Heart left ventricle (tissue), 13 donors: ENCODE measurements at regions not wholly inside any gene's neighbourhood (a gene's known extent, or its start where the extent isn't known, plus 50 kb on each side); places are given as distances from the start of the nearest gene placed in this dataset.

Experiments used
- POLR2A ChIP-seq, 2 donors: fragments of 450-650 bp; IDR thresholded peaks; one replicate each; pipeline ENCODE4 v1.6.1; 2017; ENCODE audit warnings: antibody characterized with exemption in 2 of 2, mild to moderate bottlenecking in 2 of 2, moderate library complexity in 2 of 2
- TF ChIP-seq, protein P1 (sequence below), 12 donors: fragments of 200-600 bp; sonication (generic) in 4 of 12; IDR thresholded peaks; one replicate each; pipeline versions ENCODE4 v1.5.0 to v1.8.0; 2018 to 2022; ENCODE audit warnings: antibody characterized with exemption in 12 of 12, mild to moderate bottlenecking in 5 of 12
- donor health status: ischemic (EF 13 %, LVEDD 7.1; RV severe dilation, severe dysfunction).
- donor health status: DM: no; HTN: yes; CAD: no.
- donor health status: DM: no; HTN: no; CAD: no.
- donor health status: ischemic (EF 25% LVEDD 6.9; RV normal size, moderate dysfunction).
- donor health status: ischemic (EF 25% LVEDD 5.7; RV mildly dilated, moderate dysfunction).
- donor health status: ischemic (EF 35%, LVEDD 5.7; RV mildly dilated, moderate dysfunction).
- donor health status: nonischemic (EF 11% LVEDD 7.7; RV severe dilation, severe dysfunction).
- donor health status: DM: yes; HTN: yes; CAD: no.
- donor health status: PGD.
- donor health status: ischemic (EF 29% LVEDD 5.4; RV normal size, mild dysfunction).
- donor health status: nonischemic (EF 23%, LVEDD 6.1; RV moderate dilation, normal function).

DNA sequence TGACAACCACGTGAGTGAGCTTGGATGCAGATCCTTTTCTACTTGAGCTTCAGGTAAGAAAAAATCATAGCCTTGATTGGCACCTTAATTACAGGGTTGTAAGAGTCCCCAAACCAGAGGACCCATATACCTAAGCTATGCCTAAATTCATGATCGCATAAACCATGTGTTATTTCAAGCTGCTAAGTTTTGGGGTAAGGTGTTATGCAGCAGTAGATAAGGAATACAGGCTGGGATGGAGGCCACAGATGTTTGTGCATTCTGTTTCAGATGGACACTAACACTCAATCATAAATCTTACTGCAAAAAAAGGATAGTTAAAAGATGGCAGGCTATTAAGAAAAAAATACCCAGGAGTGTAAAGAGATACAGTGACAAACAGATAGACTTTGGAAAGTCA lies 112.3 kb downstream of the ASB9 start:
- TF ChIP-seq, protein P1, sequence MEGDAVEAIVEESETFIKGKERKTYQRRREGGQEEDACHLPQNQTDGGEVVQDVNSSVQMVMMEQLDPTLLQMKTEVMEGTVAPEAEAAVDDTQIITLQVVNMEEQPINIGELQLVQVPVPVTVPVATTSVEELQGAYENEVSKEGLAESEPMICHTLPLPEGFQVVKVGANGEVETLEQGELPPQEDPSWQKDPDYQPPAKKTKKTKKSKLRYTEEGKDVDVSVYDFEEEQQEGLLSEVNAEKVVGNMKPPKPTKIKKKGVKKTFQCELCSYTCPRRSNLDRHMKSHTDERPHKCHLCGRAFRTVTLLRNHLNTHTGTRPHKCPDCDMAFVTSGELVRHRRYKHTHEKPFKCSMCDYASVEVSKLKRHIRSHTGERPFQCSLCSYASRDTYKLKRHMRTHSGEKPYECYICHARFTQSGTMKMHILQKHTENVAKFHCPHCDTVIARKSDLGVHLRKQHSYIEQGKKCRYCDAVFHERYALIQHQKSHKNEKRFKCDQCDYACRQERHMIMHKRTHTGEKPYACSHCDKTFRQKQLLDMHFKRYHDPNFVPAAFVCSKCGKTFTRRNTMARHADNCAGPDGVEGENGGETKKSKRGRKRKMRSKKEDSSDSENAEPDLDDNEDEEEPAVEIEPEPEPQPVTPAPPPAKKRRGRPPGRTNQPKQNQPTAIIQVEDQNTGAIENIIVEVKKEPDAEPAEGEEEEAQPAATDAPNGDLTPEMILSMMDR (IDR thresholded peaks at IDR 0.05) = no peak
- no peak for TF ChIP-seq POLR2A (IDR thresholded peaks at IDR 0.05)
